GM18520 (cell line): ENCODE measurements at regions not wholly inside any gene's neighbourhood (a gene's known extent, or its start where the extent isn't known, plus 50 kb on each side); places are given as distances from the start of the nearest gene placed in this dataset.

Source experiments
- ATAC-seq: cut with Tn5 transposase; IDR thresholded peaks from one replicate; pipeline ENCODE4 v1.9.1; 2021; ENCODE audit not compliant: unreplicated experiment

- ATAC-seq: no peak
Measured at GRCh38 chr4:85250852-85251251, 224.1 kb upstream of the ARHGAP24 start.

DNA sequence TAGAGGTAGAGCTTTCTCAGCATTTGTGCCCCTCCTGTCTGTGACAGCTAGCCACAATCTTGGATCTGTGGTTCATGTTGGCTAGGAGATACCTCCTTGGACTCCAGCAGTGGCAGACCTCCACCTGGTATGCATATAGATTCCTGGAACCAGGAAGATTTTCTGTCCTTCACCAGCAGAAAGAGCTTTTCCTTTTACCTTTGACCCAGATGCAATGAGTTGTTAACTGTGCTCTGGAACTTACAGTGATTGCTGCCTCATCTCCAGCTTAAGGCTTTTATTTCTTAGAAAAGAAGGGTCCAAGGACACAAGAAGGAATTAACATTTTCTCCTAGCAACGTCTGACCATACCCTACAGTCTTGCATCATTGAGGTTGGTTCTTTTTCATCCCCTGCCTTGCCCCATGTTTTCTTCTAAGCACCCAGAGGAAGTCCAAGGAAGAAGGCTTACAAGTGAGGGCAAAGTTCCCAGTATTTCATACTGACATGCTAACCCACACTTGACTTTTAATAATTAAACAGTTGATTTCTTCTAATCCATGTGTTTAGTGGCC, 217.1 kb upstream of the ARHGAP24 start:
- ATAC-seq: no peak

- no peak for ATAC-seq
Measured at GRCh38 chr4:85260064-85260463, 214.9 kb upstream of the ARHGAP24 start.

DNA sequence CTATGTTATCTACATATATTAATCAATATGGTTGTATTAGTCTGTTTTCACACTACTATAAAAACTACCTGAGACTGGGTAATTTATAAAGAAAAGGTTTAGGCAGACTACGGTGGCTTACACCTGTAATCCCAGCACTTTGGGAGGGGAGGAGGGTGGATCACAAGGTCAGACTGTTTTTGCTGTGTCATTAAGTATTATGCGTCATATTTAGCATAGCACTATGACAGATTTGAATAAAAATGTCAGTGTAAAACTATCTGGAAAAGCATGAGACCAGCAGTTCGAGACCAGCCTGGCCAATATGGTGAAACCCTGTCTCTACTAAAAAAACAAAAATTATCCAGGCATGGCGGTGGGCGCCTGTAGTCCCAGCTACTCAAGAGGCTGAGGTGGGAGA, 209.7 kb upstream of the ARHGAP24 start:
- no peak for ATAC-seq

GRCh38 chr4:85268188-85268587, 206.8 kb upstream of the ARHGAP24 start:
- no peak for ATAC-seq

GRCh38 chr4:85268961-85269360, 206.0 kb upstream of the ARHGAP24 start:
- ATAC-seq: no peak

- no peak for ATAC-seq
Measured at GRCh38 chr4:85274955-85275354, 200.0 kb upstream of the ARHGAP24 start.

DNA sequence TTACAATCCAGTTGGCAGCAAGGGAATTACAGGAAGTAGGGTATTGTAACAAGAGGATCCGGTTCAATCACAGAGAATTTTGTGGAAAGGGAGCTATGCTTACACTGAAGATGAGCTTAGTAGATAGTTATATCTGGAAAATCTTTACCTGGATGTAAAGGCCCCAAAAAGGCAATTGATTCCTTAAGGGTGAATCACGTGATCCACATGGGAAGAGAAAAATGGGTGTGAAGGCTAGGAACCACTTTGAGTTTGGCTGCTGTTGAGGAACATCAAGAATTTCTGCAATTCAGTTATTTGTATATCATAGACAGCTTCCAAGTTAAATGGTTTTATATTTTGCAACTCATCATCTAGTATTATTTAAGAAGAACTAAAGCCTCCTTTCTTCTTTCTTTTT, 194.0 kb upstream of the ARHGAP24 start:
- ATAC-seq: no peak

DNA sequence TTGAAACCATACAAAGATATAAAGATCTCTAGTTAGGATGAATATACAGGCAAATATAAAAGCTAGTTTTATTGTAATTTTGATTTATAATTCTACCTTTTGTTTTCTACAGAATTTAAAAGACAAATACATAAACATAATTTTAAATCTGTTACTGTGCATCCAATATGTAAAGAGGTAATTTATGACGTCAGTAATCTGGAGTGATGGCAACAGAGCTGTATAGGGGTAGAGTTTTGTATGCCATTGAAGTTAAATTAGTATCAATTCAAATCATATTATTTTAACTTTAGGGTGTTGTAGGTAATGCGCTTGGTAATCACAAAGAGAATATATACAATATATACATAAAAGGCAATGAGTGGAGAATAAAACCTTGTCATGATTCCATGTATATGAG, 183.7 kb upstream of the ARHGAP24 start:
- ATAC-seq: no peak

GRCh38 chr4:85298037-85298436, 176.9 kb upstream of the ARHGAP24 start:
- ATAC-seq: no peak

DNA sequence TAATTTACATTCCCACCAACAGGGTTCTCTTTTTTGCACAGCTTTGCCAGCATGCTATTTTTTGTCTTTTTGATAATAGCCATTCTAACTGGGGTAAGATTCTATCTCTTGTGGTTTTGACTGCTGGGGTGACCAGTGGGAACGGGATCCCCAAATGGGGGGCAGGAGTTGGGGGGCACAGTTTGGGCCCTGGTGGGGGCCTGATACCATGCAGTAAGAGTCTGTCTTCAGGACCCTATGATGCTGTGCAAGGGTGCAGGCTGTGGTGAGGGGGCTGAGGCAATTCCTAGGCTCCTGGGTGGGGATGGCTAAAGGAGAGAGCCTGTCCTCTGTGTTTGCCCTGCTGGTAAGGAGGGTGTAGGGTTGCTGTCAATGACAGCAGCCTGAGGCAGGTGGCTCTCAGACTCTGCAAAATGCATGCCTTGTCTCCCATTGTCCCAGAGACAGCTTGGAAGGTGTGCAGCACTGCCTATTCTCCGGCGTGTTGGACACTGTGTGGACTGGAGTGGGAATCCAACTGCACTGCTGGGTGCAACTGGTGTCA, 172.7 kb upstream of the ARHGAP24 start:
- ATAC-seq: no peak

DNA sequence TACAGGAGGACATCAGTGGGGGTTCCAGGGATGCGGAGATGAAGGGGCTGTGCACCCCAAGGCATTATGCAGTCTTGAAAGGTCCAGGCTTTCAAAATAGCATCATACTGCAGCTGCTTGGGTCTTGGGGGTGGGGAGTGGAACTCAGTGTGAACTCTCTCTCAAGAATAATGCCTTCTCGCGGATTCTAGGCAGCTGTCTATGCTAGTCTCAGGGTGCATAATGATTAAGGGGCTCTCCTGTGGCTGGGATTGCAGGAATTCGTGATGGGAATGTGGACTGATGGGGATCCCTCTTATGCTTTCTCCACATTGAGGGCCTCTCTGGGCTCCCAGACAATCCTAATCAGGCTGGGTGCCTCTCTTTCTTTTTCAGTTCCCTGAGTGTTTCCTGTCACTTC, 172.2 kb upstream of the ARHGAP24 start:
- no peak for ATAC-seq

GRCh38 chr4:85318415-85318814, 156.5 kb upstream of the ARHGAP24 start:
- no peak for ATAC-seq

DNA sequence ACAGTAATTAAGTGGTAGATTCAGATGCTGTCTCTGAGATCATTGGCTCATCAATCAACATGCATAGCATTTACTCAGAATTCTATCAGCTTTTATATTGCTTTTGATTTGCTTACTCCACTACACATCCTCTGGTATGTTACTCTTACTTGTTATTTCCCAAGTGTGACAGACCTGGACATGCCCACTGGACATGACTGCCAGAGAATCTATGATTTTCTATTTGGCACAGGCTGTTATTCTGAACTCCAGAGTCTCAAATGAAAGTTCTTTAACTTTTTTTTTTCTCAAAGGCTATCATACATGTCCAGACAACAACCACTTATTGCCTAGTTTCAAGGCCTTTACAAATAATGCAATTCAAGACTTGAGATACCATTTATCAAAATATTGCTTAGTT, 116.1 kb upstream of the ARHGAP24 start:
- ATAC-seq: no peak

DNA sequence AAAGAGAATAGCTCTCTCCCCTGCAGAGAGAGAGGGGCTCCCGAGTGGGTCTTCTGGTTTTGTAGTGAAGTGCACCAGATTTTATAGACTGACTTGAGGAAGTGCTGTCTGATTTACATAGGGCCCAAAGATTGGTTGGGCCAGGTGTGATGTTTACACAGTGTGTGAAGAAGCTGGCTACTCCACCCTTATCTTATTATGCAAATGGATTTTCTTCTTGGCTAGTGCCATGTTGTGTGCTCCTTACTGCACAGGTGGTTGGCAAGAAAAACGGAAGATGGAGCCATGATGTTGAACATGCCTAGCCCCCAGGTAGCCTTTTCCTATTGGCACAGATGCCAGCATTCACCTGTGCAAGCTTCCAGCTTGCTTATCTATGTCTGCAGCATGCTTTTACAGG, 112.4 kb upstream of the ARHGAP24 start:
- no peak for ATAC-seq

DNA sequence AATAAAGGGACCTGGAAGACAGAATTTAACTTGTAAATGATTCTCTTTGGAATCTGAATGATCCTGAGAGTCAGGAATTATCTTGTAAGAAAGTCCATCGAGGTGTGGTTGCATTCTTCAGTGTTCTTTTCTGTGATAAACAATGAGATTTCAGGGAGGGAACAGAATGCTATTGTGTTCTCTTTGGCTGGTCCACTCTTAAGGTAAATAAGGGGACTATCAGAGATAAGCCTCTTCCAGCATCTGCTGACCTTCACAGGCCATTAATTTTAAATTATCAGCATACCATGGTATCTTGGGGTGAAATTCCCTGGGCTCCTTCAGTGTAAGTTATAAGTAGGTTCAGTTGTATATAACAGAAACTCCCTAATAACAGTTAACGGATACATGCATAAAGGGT, 107.1 kb upstream of the ARHGAP24 start:
- ATAC-seq: no peak

GRCh38 chr4:85368240-85368639, 106.7 kb upstream of the ARHGAP24 start:
- no peak for ATAC-seq

DNA sequence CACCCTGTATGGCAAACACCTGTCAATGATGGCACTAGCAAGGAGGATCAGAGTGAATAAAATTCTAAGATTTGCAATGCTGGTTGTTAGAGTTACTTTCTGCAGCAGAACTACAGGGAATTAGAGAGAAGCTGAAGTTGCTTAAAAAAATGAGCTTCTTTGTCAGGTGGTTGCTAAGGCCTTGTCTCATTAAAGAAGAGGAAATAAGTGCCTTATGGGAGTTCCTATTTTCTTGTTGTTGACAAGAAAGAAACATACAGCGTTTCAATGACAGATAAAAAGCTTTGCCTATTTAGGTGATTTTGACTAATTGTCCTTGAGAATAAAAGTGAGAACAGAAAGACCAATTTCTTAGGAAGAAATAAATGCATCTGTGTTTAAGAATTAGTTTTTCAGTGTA, 106.0 kb upstream of the ARHGAP24 start:
- no peak for ATAC-seq

DNA sequence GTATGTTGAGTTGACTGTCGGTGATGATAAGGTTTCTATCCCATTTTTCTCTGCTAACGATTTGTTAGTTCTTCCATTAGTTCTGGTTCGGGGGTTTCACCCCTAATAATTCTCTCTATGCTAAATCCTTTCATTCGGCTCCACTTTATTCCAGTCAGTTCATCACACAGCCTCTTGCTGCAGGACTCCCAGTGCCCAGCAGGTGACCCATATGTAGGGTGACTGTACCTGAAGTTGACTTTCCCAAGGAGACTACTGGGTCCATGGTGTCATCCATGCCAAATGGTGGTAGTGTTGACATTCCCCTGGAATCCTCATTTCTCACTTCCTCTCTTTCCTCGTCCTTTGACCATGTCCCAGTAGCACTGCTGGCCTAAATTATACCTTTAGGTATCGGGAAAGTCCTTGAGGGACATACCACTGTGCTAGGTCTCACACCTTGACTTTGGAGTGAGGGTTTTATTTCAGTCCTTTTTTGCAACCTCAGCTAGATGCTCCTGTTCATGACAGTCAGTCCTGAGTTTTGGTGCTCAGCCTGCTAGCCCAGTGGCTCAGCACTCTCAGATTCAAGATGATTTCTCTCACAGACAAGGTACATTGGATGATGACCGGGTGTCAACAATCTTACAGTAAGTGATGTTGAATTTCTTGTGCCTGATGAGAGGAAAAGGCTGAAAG, 105.1 kb upstream of the ARHGAP24 start:
- no peak for ATAC-seq

- ATAC-seq: peak; percentile 88
Measured at GRCh38 chr4:85370400-85371032, 104.4 kb upstream of the ARHGAP24 start.

- no peak for ATAC-seq
Measured at GRCh38 chr4:85372966-85373365, 102.0 kb upstream of the ARHGAP24 start.

DNA sequence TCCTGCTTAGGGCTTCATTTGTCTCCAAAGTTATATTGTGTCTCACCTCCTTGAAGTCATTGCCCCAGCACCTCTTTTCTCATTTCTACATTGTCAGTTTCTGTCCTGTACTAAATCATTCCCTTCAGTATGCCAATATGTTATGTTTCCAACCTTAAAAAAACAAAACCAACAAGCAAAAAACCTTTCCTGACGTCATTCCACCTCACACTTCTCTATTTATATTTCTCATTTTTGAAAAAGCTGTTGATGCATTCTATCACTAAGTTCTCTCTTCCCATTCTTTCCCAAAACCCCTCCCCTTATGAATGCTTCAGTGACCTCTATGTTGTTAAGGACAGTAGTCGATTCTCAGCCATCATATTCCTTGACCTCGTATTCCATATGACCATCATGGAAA, 98.7 kb upstream of the ARHGAP24 start:
- ATAC-seq: no peak
